Eye (tissue), 1 donor: ENCODE measurements at regions not wholly inside any gene's neighbourhood (a gene's known extent, or its start where the extent isn't known, plus 50 kb on each side); places are given as distances from the start of the nearest gene placed in this dataset.
"Not testable (repeated sequence)": the region's sequence is repeated elsewhere in the genome, so short reads cannot be mapped to it uniquely, and the experiment has no call there.

Experiments
- DNase-seq: peaks from one replicate; pipeline ENCODE4 v3.0.0-alpha.2; 2015

GRCh38 chr5:114952876-114953275, 216.8 kb downstream of the TRIM36 start:
- DNase-seq: no peak

GRCh38 chr5:114949756-114950155, 220.0 kb downstream of the TRIM36 start:
- DNase-seq: peak; percentile 2

- peak; percentile 36 for DNase-seq
Measured at GRCh38 chr5:114948986-114949621, 220.6 kb downstream of the TRIM36 start.

DNA sequence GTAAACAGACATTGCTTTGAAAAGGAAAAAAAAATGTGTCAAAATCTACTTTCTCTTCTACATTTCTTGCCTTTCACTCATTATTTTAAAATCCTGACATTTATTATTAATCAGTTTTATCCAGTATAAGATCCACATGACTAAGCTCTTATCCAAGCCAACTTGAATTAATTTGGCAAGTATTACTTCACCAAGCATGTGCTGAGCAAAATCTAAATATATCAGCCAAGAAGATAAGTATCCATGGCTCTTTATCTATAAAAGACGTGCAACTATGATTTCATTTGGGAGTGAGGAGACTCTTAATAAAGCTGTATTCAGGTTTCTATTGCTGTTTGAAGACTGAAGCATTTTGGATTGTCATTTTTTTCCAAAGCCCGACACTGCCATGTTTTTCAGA, 221.3 kb downstream of the TRIM36 start:
- DNase-seq: peak; percentile 1

DNA sequence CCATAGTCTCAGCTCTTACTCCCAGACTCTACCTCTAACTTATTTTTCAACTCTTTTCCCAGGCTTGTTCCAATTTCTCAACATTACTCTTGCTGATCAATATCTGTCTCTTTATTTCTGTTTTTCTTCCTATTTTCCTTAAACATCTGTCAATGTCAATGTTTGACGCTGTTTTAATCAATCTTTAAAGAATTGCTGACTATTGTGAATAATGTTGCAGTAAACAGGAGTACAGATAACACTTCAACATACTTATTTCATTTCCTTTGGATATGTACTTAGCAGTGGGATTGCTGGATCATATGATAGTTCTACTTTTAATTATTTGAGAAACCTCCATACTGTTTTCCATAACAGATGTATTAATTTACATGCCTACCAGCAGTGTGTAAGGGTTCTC, 229.0 kb downstream of the TRIM36 start:
- DNase-seq: no peak

DNA sequence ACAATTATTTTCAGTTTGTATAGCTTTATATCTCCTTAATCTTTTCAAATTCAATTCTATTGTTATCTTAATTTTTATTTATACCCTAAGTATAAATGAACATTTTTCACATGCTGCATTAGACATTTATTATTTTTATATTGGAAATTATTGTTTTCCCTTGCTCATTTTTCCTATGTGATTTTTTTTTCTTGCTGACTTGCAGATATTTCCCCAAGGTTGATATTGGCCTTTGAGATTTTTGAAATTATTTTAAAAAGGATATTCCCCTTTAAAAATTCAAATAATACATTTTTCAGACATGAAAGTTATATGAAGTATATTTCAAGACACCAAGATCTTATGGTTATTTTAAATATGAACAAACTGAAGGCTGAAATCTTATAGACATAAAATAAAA, 234.2 kb downstream of the TRIM36 start:
- DNase-seq: no peak

- DNase-seq: no peak
Measured at GRCh38 chr5:114928644-114929462, 240.9 kb downstream of the TRIM36 start.

DNA sequence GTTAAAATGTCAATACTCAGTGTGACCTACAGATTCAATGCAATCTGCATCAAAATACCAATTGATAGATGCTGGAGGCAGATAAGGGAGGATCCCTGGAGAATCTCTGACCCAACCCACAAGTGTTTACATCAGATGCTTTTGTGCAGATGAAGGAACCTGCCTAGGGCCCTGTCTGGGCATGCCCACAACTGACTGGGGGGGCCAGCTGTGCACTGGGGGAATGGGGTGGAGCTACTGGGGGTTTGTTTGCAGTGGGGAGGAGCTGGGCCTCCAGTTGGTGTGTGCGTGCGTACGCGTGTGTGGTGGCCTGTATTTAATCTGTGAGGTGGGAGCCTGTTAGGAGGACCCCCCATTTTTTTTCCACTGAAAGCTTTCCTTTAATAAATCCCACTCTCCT, 244.9 kb downstream of the TRIM36 start:
- DNase-seq: no peak

- no peak for DNase-seq
Measured at GRCh38 chr5:114912189-114912920, 257.4 kb downstream of the TRIM36 start.

DNA sequence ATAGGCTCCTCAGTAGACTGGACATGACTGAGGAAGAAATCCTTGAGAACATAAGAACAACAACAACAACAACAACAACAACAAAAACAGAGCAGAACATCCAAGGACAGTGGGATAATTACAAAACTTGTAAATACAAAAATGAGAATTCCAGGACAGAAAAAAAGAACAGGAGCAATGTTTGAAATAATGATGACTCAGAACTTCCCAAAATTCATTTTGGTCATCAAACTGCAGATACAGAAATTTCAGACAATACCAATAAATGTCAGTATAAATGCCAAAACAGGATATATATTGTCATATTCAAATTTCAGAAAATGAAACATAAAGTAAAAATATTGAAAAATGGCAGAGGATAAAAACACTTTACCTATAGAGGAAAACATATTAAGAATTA, 259.0 kb downstream of the TRIM36 start:
- DNase-seq: no peak

DNA sequence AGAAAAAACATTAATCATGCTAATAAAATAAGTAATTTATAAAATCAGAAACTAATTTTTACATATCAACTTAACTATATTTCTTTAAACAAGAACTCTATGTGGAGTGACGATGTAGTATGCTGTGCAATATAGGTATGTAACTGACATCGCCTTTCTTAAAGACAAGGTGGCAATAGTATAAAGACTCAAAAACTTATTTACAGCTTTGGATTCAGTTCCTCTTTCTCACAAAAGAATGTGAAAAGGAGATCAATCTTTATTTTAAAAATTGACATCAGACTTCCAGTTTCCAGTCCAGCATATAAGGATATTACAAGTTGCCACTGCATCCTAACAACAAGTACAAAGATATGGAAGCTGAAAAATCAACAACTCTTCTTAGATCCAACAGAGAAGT, 260.3 kb downstream of the TRIM36 start:
- no peak for DNase-seq

DNA sequence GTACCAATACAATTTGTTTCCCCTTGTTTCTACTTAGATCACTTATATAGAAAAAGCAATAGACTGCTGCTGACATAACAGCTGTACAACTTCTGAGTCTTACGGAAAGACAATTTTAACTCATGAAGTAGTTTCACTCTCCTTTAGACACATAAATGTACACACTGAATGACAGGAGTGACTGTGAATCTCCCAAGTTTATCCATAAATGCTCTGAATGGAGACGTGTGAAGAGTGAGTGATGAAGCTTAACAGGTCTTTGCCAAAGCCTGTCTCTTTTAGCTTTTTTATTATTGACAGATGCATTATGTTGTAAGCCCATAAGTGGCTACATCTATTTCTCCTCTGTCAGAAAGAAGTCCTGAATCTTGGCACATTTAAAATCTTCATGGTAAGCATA, 265.9 kb downstream of the TRIM36 start:
- DNase-seq: no peak

GRCh38 chr5:114898602-114899001, 271.1 kb downstream of the TRIM36 start:
- DNase-seq: no peak

DNA sequence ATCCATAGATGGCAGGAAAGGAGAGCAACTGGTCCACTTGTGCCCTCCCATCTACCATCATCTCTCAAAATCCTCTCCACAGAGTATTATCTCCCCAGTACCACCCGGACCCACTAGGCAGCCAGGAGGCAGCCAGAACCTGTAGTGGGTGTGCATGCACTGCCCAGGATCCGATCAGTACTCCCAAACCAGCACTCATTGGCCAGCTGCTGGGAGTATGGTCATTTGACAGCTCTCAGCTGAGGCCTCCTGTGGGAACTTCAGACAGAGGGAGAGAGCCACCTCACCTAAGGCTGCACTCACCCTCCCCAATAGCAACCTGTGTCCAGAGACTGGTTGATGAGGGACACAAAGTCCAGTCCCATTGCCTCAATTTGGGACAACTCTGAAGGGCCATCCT, 286.0 kb downstream of the TRIM36 start:
- no peak for DNase-seq

DNA sequence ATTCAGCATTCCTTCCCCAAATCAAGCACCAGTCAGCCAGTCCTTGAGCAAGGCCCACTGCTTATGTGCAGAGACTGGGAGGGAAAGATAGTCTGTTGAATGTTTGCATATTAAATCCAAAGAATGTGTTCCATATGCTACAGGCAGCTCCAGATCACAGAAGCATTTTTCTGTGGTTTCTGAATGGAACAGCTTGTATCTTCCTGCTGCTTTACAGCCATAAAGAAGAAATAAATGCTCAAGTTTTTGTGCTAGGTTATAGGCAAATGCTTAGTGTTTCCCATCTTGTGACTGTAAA, 310.3 kb downstream of the TRIM36 start:
- DNase-seq: peak; percentile 63

DNA sequence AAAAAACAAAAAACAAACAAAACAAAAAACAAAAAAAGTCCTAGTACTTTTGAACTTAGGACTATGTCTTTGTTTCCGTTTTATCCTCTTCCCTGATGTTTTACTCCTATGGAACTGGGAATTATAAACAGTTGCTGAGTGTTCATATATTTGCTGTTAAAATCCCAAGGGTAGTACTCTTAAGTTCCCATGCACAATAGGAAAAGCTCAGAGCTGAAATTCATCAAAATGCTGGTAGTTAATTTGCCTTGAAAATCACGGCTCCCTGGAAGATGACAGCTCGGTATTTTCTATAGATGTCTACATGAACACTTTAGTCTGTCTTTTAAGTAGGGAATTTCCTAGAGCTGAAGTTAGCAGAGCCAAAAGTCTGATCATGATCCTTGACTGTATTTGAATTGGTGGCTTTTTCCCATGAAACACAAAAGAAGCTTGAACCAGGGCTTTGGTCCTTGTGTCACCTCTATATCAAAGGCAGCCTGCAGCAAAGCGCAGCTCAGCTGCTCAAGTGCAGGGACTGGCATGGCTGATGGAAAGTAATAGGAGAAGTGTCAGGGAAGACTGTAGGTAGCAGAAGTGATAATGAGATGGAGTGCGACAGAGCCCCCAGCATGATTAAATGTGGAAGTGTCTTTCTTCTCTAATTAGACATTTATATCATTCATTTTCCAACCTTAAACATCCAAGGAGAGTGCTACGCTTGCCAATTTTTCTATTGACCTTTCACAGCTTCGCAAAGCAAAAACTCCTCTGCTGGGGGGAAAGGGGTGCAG, 310.9 kb downstream of the TRIM36 start:
- peak; percentile 43 for DNase-seq

- DNase-seq: peak; percentile 33
Measured at GRCh38 chr5:114857941-114858551, 311.7 kb downstream of the TRIM36 start.

DNA sequence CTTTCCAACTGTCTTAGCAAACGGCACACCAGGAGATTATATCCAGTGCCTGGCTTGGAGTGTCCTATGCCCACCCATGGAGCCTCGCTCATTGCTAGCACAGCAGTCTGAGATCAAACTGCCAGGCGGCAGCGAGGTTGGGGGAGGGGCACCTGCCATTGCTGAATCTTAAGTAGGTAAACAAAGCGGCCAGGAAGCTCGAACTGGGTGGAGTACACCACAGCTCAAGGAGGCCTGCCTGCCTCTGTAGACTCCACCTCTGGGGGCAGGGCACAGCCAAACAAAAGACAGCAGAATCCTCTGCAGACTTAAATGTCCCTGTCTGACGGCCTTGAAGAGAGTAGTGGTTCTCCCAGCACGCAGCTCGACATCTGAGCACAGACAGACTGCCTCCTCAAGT, 325.0 kb downstream of the TRIM36 start:
- DNase-seq: not testable (repeated sequence)

- DNase-seq: no peak
Measured at GRCh38 chr5:114839360-114839759, 330.3 kb downstream of the TRIM36 start.

DNA sequence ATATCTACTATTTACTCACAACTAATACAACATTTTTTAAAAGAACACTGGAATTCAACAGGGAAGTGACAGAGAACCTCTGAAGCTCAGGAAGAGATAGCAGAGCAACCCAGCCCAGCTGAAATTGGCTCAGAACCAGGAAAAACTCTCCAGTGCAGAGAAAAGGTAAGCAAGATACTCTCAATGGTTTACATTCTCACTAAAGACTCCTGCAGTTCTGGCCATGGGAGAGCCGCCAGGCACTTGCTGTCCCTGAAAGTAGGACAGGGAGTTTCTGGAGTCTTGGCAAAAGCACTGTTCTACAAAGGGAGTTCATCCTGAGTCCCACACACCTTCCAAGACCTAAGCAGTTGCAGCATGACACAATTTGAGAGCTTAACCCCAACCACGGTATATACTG, 330.8 kb downstream of the TRIM36 start:
- DNase-seq: no peak

DNA sequence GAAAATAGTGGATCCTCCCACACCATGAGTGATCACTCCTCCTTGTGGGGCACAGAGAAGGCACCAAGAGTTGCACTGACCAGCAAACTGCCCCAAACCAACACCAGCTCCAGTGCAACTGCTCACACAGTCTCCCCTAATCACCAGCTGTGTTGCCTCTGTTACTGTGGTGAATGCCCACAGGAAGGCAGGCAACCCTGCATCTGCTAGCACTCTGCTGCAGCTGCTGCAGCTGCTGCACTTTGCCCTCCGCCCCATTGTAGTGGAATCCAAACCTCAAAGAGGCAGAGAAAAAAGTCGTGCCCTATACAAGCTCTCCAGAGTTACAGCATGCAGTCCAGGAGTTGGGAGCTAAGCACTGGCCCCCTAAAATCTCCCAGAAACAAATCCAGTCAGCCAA, 339.6 kb downstream of the TRIM36 start:
- DNase-seq: no peak

GRCh38 chr5:114822863-114823262, 346.8 kb downstream of the TRIM36 start:
- DNase-seq: no peak

GRCh38 chr5:114822436-114822835, 347.3 kb downstream of the TRIM36 start:
- no peak for DNase-seq
